ENCODE measurements at regions not wholly inside any gene's neighbourhood (a gene's known extent, or its start where the extent isn't known, plus 50 kb on each side); places are given as distances from the start of the nearest gene placed in this dataset.
"Not testable (repeated sequence)": the region's sequence is repeated elsewhere in the genome, so short reads cannot be mapped to it uniquely, and the experiment has no call there.

DNA sequence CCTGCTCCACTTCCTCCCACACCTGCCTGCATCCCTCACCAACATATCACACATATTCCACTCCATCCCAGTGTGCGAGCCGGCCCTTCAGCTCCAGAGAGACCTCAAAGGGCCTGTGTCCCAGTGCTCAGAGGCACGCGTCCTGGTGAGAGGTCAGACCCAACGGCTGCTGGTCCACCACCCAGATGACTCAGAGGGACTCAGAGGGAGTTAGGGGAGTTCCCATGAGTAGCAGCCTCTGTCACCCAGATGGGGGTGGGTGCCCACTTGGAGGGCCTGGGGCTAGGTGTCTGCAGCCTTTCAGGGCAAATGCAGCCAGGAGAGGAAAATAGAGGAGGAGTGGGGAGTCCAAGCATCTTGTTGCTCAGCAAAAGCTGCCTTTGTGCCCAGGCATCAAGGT lies 333.8 kb upstream of the CHRNA7 start:
- TF ChIP-seq, protein P1, sequence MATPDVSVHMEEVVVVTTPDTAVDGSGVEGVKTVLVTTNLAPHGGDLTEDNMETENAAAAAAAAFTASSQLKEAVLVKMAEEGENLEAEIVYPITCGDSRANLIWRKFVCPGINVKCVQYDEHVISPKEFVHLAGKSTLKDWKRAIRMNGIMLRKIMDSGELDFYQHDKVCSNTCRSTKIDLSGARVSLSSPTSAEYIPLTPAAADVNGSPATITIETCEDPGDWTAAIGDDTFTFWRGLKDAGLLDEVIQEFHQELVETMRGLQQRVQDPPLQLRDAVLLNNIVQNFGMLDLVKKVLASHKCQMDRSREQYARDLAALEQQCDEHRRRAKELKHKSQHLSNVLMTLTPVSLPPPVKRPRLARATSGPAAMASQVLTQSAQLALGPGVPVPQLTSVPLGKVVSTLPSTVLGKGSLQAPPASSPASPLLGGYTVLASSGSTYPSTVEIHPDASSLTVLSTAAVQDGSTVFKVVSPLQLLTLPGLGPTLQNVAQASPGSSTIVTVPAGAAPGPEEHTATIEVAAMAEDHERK (CRISPR knock-in tag; IDR thresholded peaks at IDR 0.05; ENCODE audit: low read depth), result not testable (repeated sequence)
- TF ChIP-seq, protein P2, sequence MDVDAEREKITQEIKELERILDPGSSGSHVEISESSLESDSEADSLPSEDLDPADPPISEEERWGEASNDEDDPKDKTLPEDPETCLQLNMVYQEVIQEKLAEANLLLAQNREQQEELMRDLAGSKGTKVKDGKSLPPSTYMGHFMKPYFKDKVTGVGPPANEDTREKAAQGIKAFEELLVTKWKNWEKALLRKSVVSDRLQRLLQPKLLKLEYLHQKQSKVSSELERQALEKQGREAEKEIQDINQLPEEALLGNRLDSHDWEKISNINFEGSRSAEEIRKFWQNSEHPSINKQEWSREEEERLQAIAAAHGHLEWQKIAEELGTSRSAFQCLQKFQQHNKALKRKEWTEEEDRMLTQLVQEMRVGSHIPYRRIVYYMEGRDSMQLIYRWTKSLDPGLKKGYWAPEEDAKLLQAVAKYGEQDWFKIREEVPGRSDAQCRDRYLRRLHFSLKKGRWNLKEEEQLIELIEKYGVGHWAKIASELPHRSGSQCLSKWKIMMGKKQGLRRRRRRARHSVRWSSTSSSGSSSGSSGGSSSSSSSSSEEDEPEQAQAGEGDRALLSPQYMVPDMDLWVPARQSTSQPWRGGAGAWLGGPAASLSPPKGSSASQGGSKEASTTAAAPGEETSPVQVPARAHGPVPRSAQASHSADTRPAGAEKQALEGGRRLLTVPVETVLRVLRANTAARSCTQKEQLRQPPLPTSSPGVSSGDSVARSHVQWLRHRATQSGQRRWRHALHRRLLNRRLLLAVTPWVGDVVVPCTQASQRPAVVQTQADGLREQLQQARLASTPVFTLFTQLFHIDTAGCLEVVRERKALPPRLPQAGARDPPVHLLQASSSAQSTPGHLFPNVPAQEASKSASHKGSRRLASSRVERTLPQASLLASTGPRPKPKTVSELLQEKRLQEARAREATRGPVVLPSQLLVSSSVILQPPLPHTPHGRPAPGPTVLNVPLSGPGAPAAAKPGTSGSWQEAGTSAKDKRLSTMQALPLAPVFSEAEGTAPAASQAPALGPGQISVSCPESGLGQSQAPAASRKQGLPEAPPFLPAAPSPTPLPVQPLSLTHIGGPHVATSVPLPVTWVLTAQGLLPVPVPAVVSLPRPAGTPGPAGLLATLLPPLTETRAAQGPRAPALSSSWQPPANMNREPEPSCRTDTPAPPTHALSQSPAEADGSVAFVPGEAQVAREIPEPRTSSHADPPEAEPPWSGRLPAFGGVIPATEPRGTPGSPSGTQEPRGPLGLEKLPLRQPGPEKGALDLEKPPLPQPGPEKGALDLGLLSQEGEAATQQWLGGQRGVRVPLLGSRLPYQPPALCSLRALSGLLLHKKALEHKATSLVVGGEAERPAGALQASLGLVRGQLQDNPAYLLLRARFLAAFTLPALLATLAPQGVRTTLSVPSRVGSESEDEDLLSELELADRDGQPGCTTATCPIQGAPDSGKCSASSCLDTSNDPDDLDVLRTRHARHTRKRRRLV (CRISPR knock-in tag; IDR thresholded peaks at IDR 0.05), result not testable (repeated sequence)
- TF ChIP-seq, protein P3, sequence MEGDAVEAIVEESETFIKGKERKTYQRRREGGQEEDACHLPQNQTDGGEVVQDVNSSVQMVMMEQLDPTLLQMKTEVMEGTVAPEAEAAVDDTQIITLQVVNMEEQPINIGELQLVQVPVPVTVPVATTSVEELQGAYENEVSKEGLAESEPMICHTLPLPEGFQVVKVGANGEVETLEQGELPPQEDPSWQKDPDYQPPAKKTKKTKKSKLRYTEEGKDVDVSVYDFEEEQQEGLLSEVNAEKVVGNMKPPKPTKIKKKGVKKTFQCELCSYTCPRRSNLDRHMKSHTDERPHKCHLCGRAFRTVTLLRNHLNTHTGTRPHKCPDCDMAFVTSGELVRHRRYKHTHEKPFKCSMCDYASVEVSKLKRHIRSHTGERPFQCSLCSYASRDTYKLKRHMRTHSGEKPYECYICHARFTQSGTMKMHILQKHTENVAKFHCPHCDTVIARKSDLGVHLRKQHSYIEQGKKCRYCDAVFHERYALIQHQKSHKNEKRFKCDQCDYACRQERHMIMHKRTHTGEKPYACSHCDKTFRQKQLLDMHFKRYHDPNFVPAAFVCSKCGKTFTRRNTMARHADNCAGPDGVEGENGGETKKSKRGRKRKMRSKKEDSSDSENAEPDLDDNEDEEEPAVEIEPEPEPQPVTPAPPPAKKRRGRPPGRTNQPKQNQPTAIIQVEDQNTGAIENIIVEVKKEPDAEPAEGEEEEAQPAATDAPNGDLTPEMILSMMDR (CRISPR knock-in tag; IDR thresholded peaks at IDR 0.05), result not testable (repeated sequence)
- TF ChIP-seq ATF1 (CRISPR knock-in tag; IDR thresholded peaks at IDR 0.05), result not testable (repeated sequence)

All from HepG2 (cell line).